ENCODE measurements at regions not wholly inside any gene's neighbourhood (a gene's known extent, or its start where the extent isn't known, plus 50 kb on each side); places are given as distances from the start of the nearest gene placed in this dataset.

GRCh38 chr6:147793871-147794643, 285.6 kb downstream of the SAMD5 start:
- no peak overlapping the region for H3K27ac ChIP-seq
- TF ChIP-seq ZFX (IDR thresholded peaks at IDR 0.05; ENCODE audit: borderline replicate concordance) (no peak), CTCF (IDR thresholded peaks at IDR 0.05) (no peak)

GRCh38 chr6:147802459-147802858, 294.0 kb downstream of the SAMD5 start:
- TF ChIP-seq CTCF (IDR thresholded peaks at IDR 0.05) (no peak), ZFX (IDR thresholded peaks at IDR 0.05; ENCODE audit: borderline replicate concordance) (no peak)
- H3K27ac ChIP-seq = no peak overlapping the region

- TF ChIP-seq CTCF (IDR thresholded peaks at IDR 0.05) = no peak
- no peak for TF ChIP-seq ZFX (IDR thresholded peaks at IDR 0.05; ENCODE audit: borderline replicate concordance)
Measured at GRCh38 chr6:147805155-147805554, 296.7 kb downstream of the SAMD5 start.

GRCh38 chr6:147806697-147807096, 298.2 kb downstream of the SAMD5 start:
- TF ChIP-seq ZFX (IDR thresholded peaks at IDR 0.05; ENCODE audit: borderline replicate concordance) (no peak), CTCF (IDR thresholded peaks at IDR 0.05) (no peak)
- H3K27ac ChIP-seq = no peak overlapping the region

More at GRCh38 chr6:147805155-147805554, 296.7 kb downstream of the SAMD5 start:
- no peak overlapping the region for H3K27ac ChIP-seq

GRCh38 chr6:147808640-147809039, 300.1 kb downstream of the SAMD5 start:
- H3K27ac ChIP-seq = no peak overlapping the region
- no peak for TF ChIP-seq CTCF (IDR thresholded peaks at IDR 0.05)
- TF ChIP-seq ZFX (IDR thresholded peaks at IDR 0.05; ENCODE audit: borderline replicate concordance) = no peak

- H3K27ac ChIP-seq = no peak overlapping the region
- no peak for TF ChIP-seq CTCF (IDR thresholded peaks at IDR 0.05)
- no peak for TF ChIP-seq ZFX (IDR thresholded peaks at IDR 0.05; ENCODE audit: borderline replicate concordance)
Measured at GRCh38 chr6:147811913-147812629, 303.6 kb downstream of the SAMD5 start.
